ENCODE measurements at regions not wholly inside any gene's neighbourhood (a gene's known extent, or its start where the extent isn't known, plus 50 kb on each side); places are given as distances from the start of the nearest gene placed in this dataset.

DNA sequence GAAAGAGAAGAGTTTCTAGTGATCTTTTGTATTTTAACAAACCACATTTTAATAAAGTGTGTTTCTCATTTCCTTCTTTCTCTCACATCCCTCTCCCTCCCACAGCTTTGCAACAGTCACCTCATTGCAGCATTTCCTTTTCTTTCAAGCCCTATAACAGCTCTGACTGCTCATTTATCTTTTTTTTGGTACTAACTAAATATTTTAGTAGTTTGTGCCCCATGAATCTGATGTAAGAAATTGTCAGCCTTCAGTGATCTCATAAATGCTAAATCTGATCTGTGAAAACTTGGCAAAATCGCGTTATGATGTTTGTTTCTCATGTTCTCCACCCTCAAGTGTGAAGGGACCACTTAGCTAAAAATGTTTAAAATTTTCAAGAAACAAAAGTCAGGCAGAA is 258.5 kb upstream of the SLIT2 start:
- TF ChIP-seq RUNX3 (IDR thresholded peaks at IDR 0.05; ENCODE audit: low read length) (no peak), POLR2AphosphoS2 (IDR thresholded peaks at IDR 0.05; ENCODE audit: low read depth, low read length) (no peak), ATF2 (IDR thresholded peaks at IDR 0.05; ENCODE audit: low read length) (no peak), ZNF274 (IDR thresholded peaks at IDR 0.05; ENCODE audit: insufficient read depth, insufficient read length) (no peak), POLR2A (IDR thresholded peaks at IDR 0.05; ENCODE audit: low read depth, low read length) (no peak), RCOR1 (conservative IDR thresholded peaks at IDR 0.05; ENCODE audit: low read depth, low read length) (no peak), MAX (IDR thresholded peaks at IDR 0.05; ENCODE audit: low read depth, low read length) (no peak)
- TF ChIP-seq, protein P1, sequence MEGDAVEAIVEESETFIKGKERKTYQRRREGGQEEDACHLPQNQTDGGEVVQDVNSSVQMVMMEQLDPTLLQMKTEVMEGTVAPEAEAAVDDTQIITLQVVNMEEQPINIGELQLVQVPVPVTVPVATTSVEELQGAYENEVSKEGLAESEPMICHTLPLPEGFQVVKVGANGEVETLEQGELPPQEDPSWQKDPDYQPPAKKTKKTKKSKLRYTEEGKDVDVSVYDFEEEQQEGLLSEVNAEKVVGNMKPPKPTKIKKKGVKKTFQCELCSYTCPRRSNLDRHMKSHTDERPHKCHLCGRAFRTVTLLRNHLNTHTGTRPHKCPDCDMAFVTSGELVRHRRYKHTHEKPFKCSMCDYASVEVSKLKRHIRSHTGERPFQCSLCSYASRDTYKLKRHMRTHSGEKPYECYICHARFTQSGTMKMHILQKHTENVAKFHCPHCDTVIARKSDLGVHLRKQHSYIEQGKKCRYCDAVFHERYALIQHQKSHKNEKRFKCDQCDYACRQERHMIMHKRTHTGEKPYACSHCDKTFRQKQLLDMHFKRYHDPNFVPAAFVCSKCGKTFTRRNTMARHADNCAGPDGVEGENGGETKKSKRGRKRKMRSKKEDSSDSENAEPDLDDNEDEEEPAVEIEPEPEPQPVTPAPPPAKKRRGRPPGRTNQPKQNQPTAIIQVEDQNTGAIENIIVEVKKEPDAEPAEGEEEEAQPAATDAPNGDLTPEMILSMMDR (IDR thresholded peaks at IDR 0.05 in 2 of 3, conservative IDR thresholded peaks at IDR 0.05 in 1 of 3; ENCODE audit: control insufficient read depth in 2 of 3, extremely low read depth in 1 of 3, insufficient read depth in 1 of 3, low read depth in 3 of 3, low read length in 3 of 3), result no peak

Data from GM12878 (cell line).